GM18868 (cell line): ENCODE measurements at regions not wholly inside any gene's neighbourhood (a gene's known extent, or its start where the extent isn't known, plus 50 kb on each side); places are given as distances from the start of the nearest gene placed in this dataset.
"Not testable (repeated sequence)": the region's sequence is repeated elsewhere in the genome, so short reads cannot be mapped to it uniquely, and the experiment has no call there.

Source experiments
- ATAC-seq: cut with Tn5 transposase; IDR thresholded peaks from one replicate; pipeline ENCODE4 v1.9.1; 2021; ENCODE audit warnings: mild to moderate bottlenecking, moderate library complexity; ENCODE audit not compliant: unreplicated experiment

- ATAC-seq = no peak
These were observed 154.0 kb downstream of the TRIB2 start for GRCh38 chr2:12870692-12871091.

DNA sequence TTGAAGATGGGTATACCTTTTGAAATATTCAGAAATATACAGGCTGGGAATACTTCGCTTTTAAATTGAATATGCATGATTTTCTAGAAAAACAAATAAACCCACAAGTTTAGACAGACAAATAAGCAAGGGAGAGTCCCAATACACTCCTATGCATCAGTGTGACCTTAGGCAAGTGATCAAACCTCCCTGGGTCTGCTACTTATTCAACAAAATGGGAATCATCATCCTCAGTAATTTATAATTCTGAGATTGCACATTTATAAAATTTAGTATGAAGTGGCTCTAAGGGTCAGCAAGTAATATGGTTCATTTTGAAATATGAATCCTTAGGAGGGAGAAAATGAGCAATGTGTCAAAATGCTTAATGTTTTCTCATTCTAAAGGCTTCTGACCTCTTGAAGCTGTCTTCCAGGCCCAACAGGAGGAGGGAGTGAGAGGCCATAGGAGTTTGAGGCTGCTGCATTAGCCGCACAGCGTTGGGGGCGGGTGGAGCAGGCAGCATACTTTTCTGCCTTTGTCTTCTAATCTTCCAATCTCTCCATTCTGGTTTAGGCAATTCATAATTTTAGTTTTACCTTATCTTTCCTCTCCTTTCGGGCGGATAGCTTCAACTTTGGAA lies 155.1 kb downstream of the TRIB2 start:
- no peak for ATAC-seq

GRCh38 chr2:12877761-12878160 lies 161.0 kb downstream of the TRIB2 start:
- no peak for ATAC-seq

DNA sequence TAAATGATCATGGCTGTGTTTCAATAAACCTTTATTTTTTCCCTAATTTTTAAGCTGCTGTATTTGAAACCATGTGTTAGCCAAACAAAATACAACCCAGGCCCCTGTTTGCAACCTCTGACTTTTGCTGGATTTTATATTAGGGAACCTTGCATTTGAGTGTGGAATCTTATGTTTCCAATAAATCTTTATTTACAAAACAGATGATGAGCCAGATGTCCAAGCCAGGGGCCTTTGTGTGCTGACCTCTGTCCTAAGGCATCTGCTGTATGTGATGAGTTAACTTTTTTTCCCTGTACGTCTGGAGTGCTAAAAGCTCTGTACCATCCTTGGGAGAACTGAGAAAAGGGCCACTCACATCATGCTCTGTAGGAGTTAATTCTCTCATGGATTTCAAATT lies 162.9 kb downstream of the TRIB2 start:
- no peak for ATAC-seq

GRCh38 chr2:12881952-12882351 lies 165.2 kb downstream of the TRIB2 start:
- no peak for ATAC-seq

GRCh38 chr2:12882393-12882792 lies 165.7 kb downstream of the TRIB2 start:
- ATAC-seq = no peak

GRCh38 chr2:12883906-12884305 lies 167.2 kb downstream of the TRIB2 start:
- ATAC-seq = no peak

GRCh38 chr2:12884713-12885282 lies 168.1 kb downstream of the TRIB2 start:
- no peak for ATAC-seq

- ATAC-seq = no peak
These were observed 173.3 kb downstream of the TRIB2 start for GRCh38 chr2:12890066-12890465.

DNA sequence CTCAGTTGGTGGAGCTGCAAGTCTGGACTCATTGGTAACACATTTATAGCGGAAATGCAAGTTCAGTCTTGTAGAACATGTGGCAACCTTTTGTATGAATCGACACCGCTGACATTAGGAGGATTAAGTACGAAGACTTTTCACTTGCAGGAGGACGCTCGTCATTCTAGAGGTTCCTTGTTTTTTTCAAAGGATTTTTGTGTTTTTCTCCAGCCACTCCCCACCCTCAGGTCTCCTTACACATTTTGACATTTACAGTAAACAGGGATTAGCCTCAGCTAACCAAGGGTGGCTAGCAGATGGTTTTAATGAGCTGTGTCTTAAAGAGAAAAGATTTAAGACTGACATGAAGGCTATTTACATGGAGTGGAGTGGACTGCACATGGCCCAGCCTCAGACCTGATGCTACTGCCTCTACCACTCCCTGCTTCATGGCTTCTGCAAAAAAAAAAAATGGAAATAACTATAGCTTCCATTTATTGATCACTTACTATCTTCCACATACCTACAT lies 173.8 kb downstream of the TRIB2 start:
- no peak for ATAC-seq

- no peak for ATAC-seq
These were observed 178.3 kb downstream of the TRIB2 start for GRCh38 chr2:12895017-12895416.

DNA sequence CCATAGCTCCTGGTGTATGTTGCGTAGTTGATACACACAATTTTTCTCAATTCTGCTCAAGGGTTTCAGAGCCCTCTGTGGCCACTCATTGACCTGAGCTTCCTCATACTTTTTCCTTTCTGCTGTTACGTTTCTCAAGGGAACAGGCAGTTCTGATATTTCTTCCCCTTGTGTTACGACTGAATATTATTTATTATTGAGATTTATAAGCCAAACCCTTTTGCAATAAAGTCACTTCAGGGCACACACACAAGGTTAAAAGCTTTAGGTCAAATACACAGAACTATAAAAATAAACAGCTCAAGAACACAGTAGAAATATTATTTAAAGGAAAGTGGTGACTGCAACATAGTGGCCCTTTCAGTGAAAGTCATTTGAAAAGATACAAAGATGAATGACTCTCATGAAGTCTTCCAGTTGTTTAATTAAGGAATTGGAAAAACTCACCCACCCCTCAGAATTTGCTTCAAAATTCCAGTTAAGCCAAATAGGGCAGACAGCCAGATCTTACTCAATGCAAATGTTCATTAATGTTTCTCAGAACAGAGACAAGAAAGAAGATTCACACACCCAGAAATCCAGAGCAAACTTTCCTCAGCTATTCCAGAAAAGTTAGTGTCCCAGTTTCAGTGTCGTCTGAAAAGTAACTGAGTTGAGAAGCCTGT lies 179.7 kb downstream of the TRIB2 start:
- no peak for ATAC-seq

DNA sequence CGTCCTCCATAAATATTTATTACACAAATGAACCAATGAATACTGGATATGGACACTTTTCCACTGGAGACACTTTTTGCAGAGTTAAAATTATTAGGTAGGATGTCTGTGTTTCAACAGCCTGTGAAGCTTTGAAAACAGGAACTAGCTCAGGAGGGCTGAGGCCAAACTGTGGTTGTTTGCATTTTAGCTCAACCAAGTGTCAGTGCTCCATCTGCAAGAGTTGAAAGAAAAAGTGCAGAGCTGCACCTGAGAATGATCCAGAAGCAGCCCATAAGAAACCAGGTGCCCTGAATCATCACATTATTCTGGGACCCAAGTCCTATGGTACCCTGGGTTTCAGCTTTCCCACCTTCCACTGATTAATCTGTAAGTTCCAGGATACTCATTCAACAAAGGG lies 180.4 kb downstream of the TRIB2 start:
- no peak for ATAC-seq

GRCh38 chr2:12903272-12903671 lies 186.5 kb downstream of the TRIB2 start:
- ATAC-seq = no peak

GRCh38 chr2:12910431-12910830 lies 193.7 kb downstream of the TRIB2 start:
- no peak for ATAC-seq

DNA sequence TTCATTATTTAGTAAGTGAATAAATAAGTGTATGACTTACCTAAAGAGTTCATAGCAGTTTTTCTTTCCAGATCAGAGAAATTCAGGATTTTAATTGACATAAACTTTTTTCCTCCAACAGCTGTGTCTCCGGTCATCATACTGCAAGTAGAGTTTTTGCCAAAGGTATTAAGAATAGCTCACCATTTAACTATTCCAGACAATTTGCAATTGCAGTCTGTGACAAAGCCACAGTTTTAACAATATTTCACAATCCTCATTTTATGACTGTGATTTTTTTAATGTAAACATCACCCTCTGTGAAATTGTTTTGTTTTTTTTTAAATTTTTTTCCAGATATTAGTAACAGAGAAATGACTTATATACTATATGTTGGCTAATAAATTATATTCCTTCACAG lies 199.1 kb downstream of the TRIB2 start:
- no peak for ATAC-seq

DNA sequence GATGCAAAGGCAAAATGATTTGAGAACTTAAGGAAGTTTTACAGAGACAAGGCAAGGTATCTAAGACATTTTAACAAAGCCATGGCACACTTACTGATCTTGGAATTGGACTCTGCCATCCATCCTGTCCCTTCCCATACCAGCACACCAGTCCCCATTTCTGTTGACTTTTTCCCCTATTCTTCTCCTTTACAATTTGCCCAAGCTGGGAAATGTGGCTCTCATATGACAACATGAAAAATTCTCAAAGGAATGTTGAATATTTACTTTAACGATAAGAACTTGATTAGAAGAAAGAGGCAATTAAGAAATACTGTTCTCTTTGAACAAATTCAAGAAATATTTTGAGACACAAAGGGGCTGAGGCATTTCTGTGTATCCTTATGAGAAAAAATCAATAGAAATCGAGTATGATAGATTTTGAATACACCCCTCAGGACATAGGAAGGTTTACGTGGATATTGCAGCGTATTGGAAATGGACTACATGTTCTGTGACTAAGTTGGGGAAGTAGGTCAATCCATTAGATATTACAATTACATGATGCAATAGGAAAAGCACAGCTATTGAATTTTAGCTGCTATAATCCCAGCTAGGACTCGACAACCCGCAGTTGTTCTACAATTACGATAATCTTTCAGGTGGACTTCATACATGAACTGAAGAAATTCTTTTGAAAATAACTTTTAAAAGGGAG lies 201.6 kb downstream of the TRIB2 start:
- no peak for ATAC-seq

DNA sequence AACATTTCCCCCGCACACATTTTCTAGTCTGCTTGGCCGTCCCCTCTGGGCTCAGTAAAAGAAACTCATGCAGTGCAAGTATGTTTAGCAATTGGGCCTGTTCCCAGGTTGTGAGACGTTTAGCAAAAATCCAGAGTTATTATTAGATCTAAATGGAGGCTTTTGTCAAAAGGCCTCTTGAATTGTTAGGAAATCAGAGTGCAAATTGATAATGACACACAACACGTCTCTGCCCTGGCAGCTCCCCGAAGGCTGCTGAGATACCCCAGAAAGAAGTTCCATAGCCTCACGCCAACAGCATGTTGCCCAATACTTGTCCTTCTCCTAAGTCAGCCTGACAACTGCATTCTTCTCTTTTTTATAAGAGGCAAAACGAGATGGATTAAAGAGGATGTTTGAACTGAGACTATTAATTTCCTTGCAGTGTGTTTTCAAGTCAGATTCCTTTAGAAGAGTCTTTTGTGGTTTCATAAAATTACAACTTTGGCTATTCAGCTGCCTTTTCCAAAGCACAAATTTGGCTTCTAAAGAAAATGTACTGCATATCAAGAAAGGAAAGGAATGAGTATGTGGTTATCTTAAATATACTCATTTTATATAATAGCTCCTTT lies 202.2 kb downstream of the TRIB2 start:
- no peak for ATAC-seq

- ATAC-seq = no peak
These were observed 204.6 kb downstream of the TRIB2 start for GRCh38 chr2:12921321-12921720.

- ATAC-seq = no peak
These were observed 207.3 kb downstream of the TRIB2 start for GRCh38 chr2:12923907-12924610.

DNA sequence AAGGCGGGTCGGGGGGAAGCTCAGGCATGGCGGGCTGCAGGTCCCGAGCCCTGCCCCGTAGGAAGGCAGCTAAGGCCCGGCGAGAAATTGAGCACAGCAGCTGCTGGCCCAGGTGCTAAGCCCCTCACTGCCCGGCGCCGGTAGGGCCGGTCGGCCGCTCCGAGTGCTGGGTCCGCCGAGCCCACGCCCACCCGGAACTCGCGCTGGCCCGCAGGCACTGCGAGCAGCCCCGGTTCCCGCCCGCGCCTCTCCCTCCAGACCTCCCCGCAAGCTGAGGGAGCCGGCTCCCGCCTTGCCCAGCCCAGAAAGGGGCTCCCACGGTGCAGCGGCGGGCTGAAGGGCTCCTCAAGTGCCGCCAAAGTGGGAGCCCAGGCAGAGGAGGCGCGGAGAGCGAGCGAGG lies 209.9 kb downstream of the TRIB2 start:
- not testable (repeated sequence) for ATAC-seq
